GM21515 (cell line): ENCODE measurements at regions not wholly inside any gene's neighbourhood (a gene's known extent, or its start where the extent isn't known, plus 50 kb on each side); places are given as distances from the start of the nearest gene placed in this dataset.
"Not testable (repeated sequence)": the region's sequence is repeated elsewhere in the genome, so short reads cannot be mapped to it uniquely, and the experiment has no call there.

ENCODE experiments used
- ATAC-seq: cut with Tn5 transposase; IDR thresholded peaks from one replicate; pipeline ENCODE4 v1.9.1; 2021; ENCODE audit not compliant: unreplicated experiment

- no peak for ATAC-seq
Observed at GRCh38 chrX:122269243-122269781, 914.8 kb upstream of the GRIA3 start.

- ATAC-seq, result no peak
Observed at GRCh38 chrX:122270809-122271494, 913.1 kb upstream of the GRIA3 start.

GRCh38 chrX:122272011-122272410 is 912.1 kb upstream of the GRIA3 start:
- ATAC-seq, result no peak

GRCh38 chrX:122279746-122280145 is 904.3 kb upstream of the GRIA3 start:
- no peak for ATAC-seq

- ATAC-seq, result not testable (repeated sequence)
Observed at GRCh38 chrX:122299822-122300221, 884.3 kb upstream of the GRIA3 start.

- ATAC-seq, result no peak
Observed at GRCh38 chrX:122301491-122301890, 882.6 kb upstream of the GRIA3 start.

- no peak for ATAC-seq
Observed at GRCh38 chrX:122303761-122304160, 880.3 kb upstream of the GRIA3 start.

GRCh38 chrX:122344816-122345215 is 839.3 kb upstream of the GRIA3 start:
- no peak for ATAC-seq

- no peak for ATAC-seq
Observed at GRCh38 chrX:122363112-122363795, 820.8 kb upstream of the GRIA3 start.

GRCh38 chrX:122375533-122375932 is 808.5 kb upstream of the GRIA3 start:
- not testable (repeated sequence) for ATAC-seq

- ATAC-seq, result no peak
Observed at GRCh38 chrX:122389005-122389404, 795.1 kb upstream of the GRIA3 start.

- ATAC-seq, result no peak
Observed at GRCh38 chrX:122418758-122419157, 765.3 kb upstream of the GRIA3 start.

GRCh38 chrX:122421434-122422121 is 762.5 kb upstream of the GRIA3 start:
- no peak for ATAC-seq

- ATAC-seq, result no peak
Observed at GRCh38 chrX:122422547-122422946, 761.5 kb upstream of the GRIA3 start.

- no peak for ATAC-seq
Observed at GRCh38 chrX:122434942-122435341, 749.1 kb upstream of the GRIA3 start.

- ATAC-seq, result no peak
Observed at GRCh38 chrX:122439831-122440230, 744.2 kb upstream of the GRIA3 start.

GRCh38 chrX:122440832-122441231 is 743.2 kb upstream of the GRIA3 start:
- ATAC-seq, result no peak

- ATAC-seq, result no peak
Observed at GRCh38 chrX:122441451-122441850, 742.6 kb upstream of the GRIA3 start.

GRCh38 chrX:122445466-122445865 is 738.6 kb upstream of the GRIA3 start:
- no peak for ATAC-seq

- ATAC-seq, result no peak
Observed at GRCh38 chrX:122464341-122464740, 719.7 kb upstream of the GRIA3 start.

GRCh38 chrX:122475306-122475705 is 708.8 kb upstream of the GRIA3 start:
- ATAC-seq, result no peak

GRCh38 chrX:122500556-122500955 is 683.5 kb upstream of the GRIA3 start:
- ATAC-seq, result no peak
